Heart left ventricle (tissue), 16 donors: ENCODE measurements at regions not wholly inside any gene's neighbourhood (a gene's known extent, or its start where the extent isn't known, plus 50 kb on each side); places are given as distances from the start of the nearest gene placed in this dataset.
"Not testable (repeated sequence)": the region's sequence is repeated elsewhere in the genome, so short reads cannot be mapped to it uniquely, and the experiment has no call there.

Experiments
- ATAC-seq, 4 donors: fragments of 200-7000 bp; cut with Tn5 transposase; one replicate each; pipeline ENCODE4 v1.9.1; 2020 to 2022; ENCODE audit warnings: moderate library complexity in 4 of 4, mild to moderate bottlenecking in 3 of 4, moderate number of reproducible peaks in 1 of 4
- DNase-seq, 5 donors: peaks; one replicate each; pipeline ENCODE4 v3.0.0-alpha.2; 2020
- H3K27ac ChIP-seq, 12 donors: fragments of 200-600 bp; sonication (generic) in 4 of 12; one replicate each; pipeline versions ENCODE4 v1.5.0 to v1.8.0; 2016 to 2022; ENCODE audit warnings: mild to moderate bottlenecking in 2 of 12
- H3K27me3 ChIP-seq, 9 donors: fragments of 200-600 bp; sonication (generic) in 2 of 9; one replicate each; pipeline versions ENCODE4 v1.5.1 to v1.8.0; 2016 to 2022; ENCODE audit warnings: mild to moderate bottlenecking in 3 of 9
- H3K36me3 ChIP-seq, 9 donors: fragments of 200-600 bp; sonication (generic) in 2 of 9; one replicate each; pipeline versions ENCODE4 v1.5.0 to v1.8.0; 2018 to 2022; ENCODE audit warnings: mild to moderate bottlenecking in 2 of 9
- H3K4me1 ChIP-seq, 12 donors: fragments of 200-600 bp; sonication (generic) in 4 of 12; one replicate each; pipeline versions ENCODE4 v1.5.0 to v1.8.0; 2016 to 2022; ENCODE audit warnings: mild to moderate bottlenecking in 3 of 12
- H3K4me3 ChIP-seq, 12 donors: fragments of 200-600 bp; sonication (generic) in 4 of 12; one replicate each; pipeline versions ENCODE4 v1.5.0 to v1.8.0; 2017 to 2022; ENCODE audit warnings: mild to moderate bottlenecking in 9 of 12, moderate library complexity in 4 of 12
- H3K9me3 ChIP-seq, 12 donors: fragments of 200-600 bp; sonication (generic) in 4 of 12; one replicate each; pipeline versions ENCODE4 v1.5.0 to v1.8.0; 2016 to 2022; ENCODE audit warnings: mild to moderate bottlenecking in 1 of 12
- POLR2A ChIP-seq, 2 donors: fragments of 450-650 bp; IDR thresholded peaks; one replicate each; pipeline ENCODE4 v1.6.1; 2017; ENCODE audit warnings: antibody characterized with exemption in 2 of 2, mild to moderate bottlenecking in 2 of 2, moderate library complexity in 2 of 2
- WGBS, 4 donors: extraction: QIAGEN DNeasy Blood & Tissue Kit in 2 of 4; methylation state at CpG; one replicate each; pipeline versions ENCODE4 v1.1.5 to v1.1.7; 2013 to 2018; 5-methylcytosine and 5-hydroxymethylcytosine counted together
- intact Hi-C, 10 donors: fragments of 100-400 bp; cut with DNase I; formaldehyde crosslinking; loops; one replicate each; pipeline versions ENCODE4 v1.11.1 to v1.14.2; 2022
- TF ChIP-seq, protein P1 (sequence below), 12 donors: fragments of 200-600 bp; sonication (generic) in 4 of 12; IDR thresholded peaks; one replicate each; pipeline versions ENCODE4 v1.5.0 to v1.8.0; 2018 to 2022; ENCODE audit warnings: antibody characterized with exemption in 12 of 12, mild to moderate bottlenecking in 5 of 12
- donor health status: ischemic (EF 13 %, LVEDD 7.1; RV severe dilation, severe dysfunction).
- donor health status: healthy with polysubstance abuse.
- donor health status: DM: no; HTN: yes; CAD: no.
- donor health status: DM: no; HTN: no; CAD: no.
- donor health status: ischemic (EF 25% LVEDD 6.9; RV normal size, moderate dysfunction).
- donor health status: ischemic (EF 25% LVEDD 5.7; RV mildly dilated, moderate dysfunction).
- donor health status: healthy.
- donor health status: DM: yes; HTN: yes; CAD: no.
- donor health status: ischemic (EF 35%, LVEDD 5.7; RV mildly dilated, moderate dysfunction).
- donor health status: nonischemic (EF 11% LVEDD 7.7; RV severe dilation, severe dysfunction).
- donor health status: DM: yes; HTN: yes; CAD: no.
- donor health status: PGD.
- donor health status: ischemic (EF 29% LVEDD 5.4; RV normal size, mild dysfunction).
- donor health status: nonischemic (EF 23%, LVEDD 6.1; RV moderate dilation, normal function).

DNA sequence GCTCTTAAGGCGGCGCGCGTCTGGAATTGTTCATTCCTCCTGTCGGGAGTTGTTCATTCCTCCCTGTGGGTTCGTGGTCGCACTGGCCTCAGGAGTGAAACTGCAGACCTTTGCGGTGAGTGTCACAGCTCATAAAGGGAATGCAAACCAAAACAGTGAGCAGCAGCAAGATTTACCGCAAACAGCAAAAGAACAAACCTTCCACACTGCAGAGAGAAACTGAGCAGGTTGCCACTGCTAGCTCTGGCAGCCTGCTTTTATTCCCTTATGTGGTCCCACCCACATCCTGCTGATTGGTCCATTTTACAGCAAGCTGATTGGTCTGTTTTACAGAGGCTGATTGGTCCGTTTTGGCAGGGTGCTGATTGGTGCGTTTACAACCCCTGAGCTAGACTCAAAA, 1365.3 kb upstream of the WWC1 start:
- no peak for DNase-seq
- no peak overlapping the region for H3K4me3 ChIP-seq
- no peaks in the 10 kb centered on the region for H3K36me3 ChIP-seq
- peaks cover 0 to 18% (median 0%) of the 10 kb centered on the region in 12 donors for H3K9me3 ChIP-seq
- no peaks in the 10 kb centered on the region for H3K4me1 ChIP-seq
- WGBS, 4 donors = 89 to 91% (median 90%) methylated on average over 11 of the region's 11 CpGs
- no peak for ATAC-seq
- no peak overlapping the region for H3K27ac ChIP-seq
- TF ChIP-seq POLR2A (IDR thresholded peaks at IDR 0.05) = no peak
- TF ChIP-seq, protein P1, sequence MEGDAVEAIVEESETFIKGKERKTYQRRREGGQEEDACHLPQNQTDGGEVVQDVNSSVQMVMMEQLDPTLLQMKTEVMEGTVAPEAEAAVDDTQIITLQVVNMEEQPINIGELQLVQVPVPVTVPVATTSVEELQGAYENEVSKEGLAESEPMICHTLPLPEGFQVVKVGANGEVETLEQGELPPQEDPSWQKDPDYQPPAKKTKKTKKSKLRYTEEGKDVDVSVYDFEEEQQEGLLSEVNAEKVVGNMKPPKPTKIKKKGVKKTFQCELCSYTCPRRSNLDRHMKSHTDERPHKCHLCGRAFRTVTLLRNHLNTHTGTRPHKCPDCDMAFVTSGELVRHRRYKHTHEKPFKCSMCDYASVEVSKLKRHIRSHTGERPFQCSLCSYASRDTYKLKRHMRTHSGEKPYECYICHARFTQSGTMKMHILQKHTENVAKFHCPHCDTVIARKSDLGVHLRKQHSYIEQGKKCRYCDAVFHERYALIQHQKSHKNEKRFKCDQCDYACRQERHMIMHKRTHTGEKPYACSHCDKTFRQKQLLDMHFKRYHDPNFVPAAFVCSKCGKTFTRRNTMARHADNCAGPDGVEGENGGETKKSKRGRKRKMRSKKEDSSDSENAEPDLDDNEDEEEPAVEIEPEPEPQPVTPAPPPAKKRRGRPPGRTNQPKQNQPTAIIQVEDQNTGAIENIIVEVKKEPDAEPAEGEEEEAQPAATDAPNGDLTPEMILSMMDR (IDR thresholded peaks at IDR 0.05) = no peak
- H3K27me3 ChIP-seq = no peaks in the 10 kb centered on the region
- intact Hi-C loops = no loop called here

DNA sequence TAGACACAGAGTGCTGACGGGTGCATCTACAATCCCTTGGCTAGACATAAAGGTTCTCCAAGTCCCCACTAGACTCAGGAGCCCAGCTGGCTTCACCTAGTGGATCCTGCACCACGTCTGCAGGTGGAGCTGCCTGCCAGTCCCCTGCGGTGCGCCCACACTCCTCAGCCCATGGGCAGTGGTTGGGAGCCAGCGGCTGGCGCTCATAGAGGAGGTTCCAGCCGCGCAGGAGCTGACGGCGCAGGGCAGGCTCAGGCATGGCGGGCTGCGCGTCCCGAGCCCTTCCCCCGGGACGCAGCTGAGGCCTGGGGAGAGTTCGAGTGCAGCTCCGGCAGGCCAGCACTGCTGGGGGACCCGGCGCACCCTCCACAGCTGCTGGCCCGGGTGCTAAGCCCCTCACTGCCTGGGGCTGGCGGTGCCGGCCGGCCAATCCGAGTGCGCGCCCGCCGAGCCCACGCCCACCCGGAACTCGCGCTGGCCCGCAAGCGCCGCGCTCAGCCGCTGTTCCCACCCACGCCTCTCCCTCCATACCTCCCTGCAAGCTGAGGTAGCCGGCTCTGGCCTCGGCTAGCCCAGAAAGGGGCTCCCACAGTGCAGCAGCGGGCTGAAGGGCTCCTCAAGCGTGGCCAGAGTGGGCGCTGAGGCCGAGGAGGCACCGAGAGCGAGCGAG, 1364.5 kb upstream of the WWC1 start:
- WGBS, 4 donors = 95 to 99% (median 96%) methylated on average over 35 to 48 of the region's 48 CpGs
- intact Hi-C loops, H3K27ac ChIP-seq, H3K27me3 ChIP-seq, DNase-seq, H3K4me1 ChIP-seq, H3K36me3 ChIP-seq, H3K4me3 ChIP-seq: not testable (repeated sequence)
- H3K9me3 ChIP-seq = peaks cover 0 to 18% (median 0%) of the 10 kb centered on the region in 12 donors
- ATAC-seq = peak in 1 of 4 donors; percentile 31

DNA sequence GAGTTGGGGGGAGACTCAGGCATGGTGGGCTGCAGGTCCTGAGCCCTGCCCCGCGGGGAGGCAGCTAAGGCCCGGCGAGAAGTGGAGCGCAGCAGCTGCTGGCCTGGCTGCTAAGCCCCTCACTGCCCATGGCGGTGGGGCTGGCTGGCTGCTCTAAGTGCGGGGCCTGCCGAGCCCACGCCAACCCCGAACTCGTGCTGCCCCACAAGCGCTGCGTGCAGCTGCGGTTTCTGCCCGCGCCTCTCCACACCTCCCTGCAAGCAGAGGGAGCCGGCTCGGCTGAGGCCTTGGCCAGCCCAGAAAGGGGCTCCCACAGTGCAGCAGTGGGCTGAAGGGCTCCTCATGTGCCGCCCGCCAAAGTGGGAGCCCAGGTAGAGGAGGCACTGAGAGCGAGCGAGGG, 1355.1 kb upstream of the WWC1 start:
- no peaks in the 10 kb centered on the region for H3K4me1 ChIP-seq
- ATAC-seq (no peak), DNase-seq (no peak)
- WGBS, 4 donors = 92 to 96% (median 95%) methylated on average over 22 of the region's 22 CpGs
- no peak overlapping the region for H3K4me3 ChIP-seq
- TF ChIP-seq, protein P1 (IDR thresholded peaks at IDR 0.05) = no peak
- no peak for TF ChIP-seq POLR2A (IDR thresholded peaks at IDR 0.05)
- H3K27ac ChIP-seq = no peak overlapping the region
- H3K9me3 ChIP-seq = peaks cover 0 to 9% (median 0%) of the 10 kb centered on the region in 12 donors
- H3K27me3 ChIP-seq = no peaks in the 10 kb centered on the region
- intact Hi-C loops = no loop called here
- no peaks in the 10 kb centered on the region for H3K36me3 ChIP-seq

DNA sequence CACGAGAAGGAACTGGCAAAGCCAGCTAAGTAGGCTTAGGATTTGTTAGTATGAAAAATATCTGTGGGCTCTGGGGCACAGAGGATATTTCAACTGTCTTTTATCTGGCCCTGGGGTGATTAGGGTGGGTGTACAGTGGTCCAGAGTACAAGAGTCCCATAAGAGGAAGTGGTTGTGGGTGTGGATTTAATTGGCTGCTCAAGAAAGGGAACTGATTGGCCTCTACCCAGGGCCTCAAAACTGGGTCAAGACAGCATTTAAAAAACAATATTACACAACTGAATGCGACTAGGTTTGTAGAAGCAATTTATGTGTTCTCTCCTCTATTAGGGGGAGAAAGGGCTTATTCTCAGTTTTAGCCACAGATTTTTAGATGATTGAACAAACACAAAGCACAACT, 1353.4 kb upstream of the WWC1 start:
- Histone ChIP-seq H3K36me3 (no peaks in the 10 kb centered on the region), H3K27me3 (no peaks in the 10 kb centered on the region), H3K9me3 (peaks cover 0 to 9% (median 1%) of the 10 kb centered on the region in 12 donors), H3K27ac (no peak overlapping the region), H3K4me1 (no peaks in the 10 kb centered on the region), H3K4me3 (no peak overlapping the region)
- intact Hi-C loops = no loop called here
- TF ChIP-seq, protein P1 (IDR thresholded peaks at IDR 0.05) = no peak
- 64 to 74% (median 70%) methylated on average over 2 of the region's 2 CpGs for WGBS, 4 donors
- ATAC-seq (peak in 1 of 4 donors; percentile 29), DNase-seq (no peak)

DNA sequence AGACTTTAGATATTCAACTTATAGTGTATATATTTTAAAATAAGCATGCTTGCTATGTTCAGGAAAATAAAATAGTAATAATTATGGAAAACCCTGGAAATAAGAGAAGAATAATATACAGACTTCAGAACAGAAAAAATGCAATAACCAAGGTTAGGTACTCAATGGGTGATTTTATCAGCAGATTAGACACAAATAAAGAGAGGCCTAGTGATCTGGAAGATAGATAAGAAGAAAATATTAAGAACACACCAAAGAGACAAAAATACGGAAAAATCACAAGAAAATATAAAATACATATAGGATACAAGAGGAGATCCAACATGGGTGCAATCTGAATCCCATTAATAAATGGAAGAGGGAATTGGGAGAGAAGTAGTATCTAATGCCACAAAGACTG, 1348.5 kb upstream of the WWC1 start:
- H3K9me3 ChIP-seq = peaks cover 0 to 17% (median 2%) of the 10 kb centered on the region in 12 donors
- no peak overlapping the region for H3K27ac ChIP-seq
- H3K4me3 ChIP-seq = no peak overlapping the region
- TF ChIP-seq, protein P1 (IDR thresholded peaks at IDR 0.05) = no peak
- TF ChIP-seq POLR2A (IDR thresholded peaks at IDR 0.05) = no peak
- WGBS, 4 donors = 91 to 93% (median 91%) methylated on average over 1 of the region's 1 CpG
- H3K4me1 ChIP-seq = no peaks in the 10 kb centered on the region
- ATAC-seq (no peak), DNase-seq (no peak)
- no peaks in the 10 kb centered on the region for H3K27me3 ChIP-seq
- no peaks in the 10 kb centered on the region for H3K36me3 ChIP-seq
- intact Hi-C loops = no loop called here
